ENCODE measurements at regions not wholly inside any gene's neighbourhood (a gene's known extent, or its start where the extent isn't known, plus 50 kb on each side); places are given as distances from the start of the nearest gene placed in this dataset.

GRCh38 chr21:15242906-15243305 lies 178.1 kb upstream of the NRIP1 start:
- no peak for DNase-seq

GRCh38 chr21:15243406-15243805 lies 178.6 kb upstream of the NRIP1 start:
- DNase-seq = no peak

- no peak for DNase-seq
These were observed 182.8 kb upstream of the NRIP1 start for GRCh38 chr21:15247613-15248012.

GRCh38 chr21:15249285-15249993 lies 184.6 kb upstream of the NRIP1 start:
- DNase-seq = no peak

GRCh38 chr21:15250384-15250783 lies 185.6 kb upstream of the NRIP1 start:
- DNase-seq = no peak

GRCh38 chr21:15252431-15252830 lies 187.6 kb upstream of the NRIP1 start:
- no peak for DNase-seq

GRCh38 chr21:15254111-15254510 lies 189.3 kb upstream of the NRIP1 start:
- no peak for DNase-seq

GRCh38 chr21:15255261-15255660 lies 190.5 kb upstream of the NRIP1 start:
- DNase-seq = no peak

GRCh38 chr21:15255763-15256162 lies 191.0 kb upstream of the NRIP1 start:
- no peak for DNase-seq

GRCh38 chr21:15256996-15257395 lies 192.2 kb upstream of the NRIP1 start:
- peak in 1 of 2 experiments; percentile 42 for DNase-seq

GRCh38 chr21:15257646-15258045 lies 192.8 kb upstream of the NRIP1 start:
- no peak for DNase-seq

GRCh38 chr21:15259824-15260223 lies 195.0 kb upstream of the NRIP1 start:
- no peak for DNase-seq

GRCh38 chr21:15260604-15261003 lies 195.8 kb upstream of the NRIP1 start:
- no peak for DNase-seq

GRCh38 chr21:15264084-15264665 lies 199.4 kb upstream of the NRIP1 start:
- no peak for DNase-seq

- DNase-seq = no peak
These were observed 207.4 kb upstream of the NRIP1 start for GRCh38 chr21:15272171-15272570.

GRCh38 chr21:15272591-15272990 lies 207.8 kb upstream of the NRIP1 start:
- no peak for DNase-seq

- DNase-seq = no peak
These were observed 208.4 kb upstream of the NRIP1 start for GRCh38 chr21:15273244-15273643.

- no peak for DNase-seq
These were observed 210.1 kb upstream of the NRIP1 start for GRCh38 chr21:15274701-15275485.

- DNase-seq = peak in 1 of 2 experiments; percentile 58
These were observed 210.9 kb upstream of the NRIP1 start for GRCh38 chr21:15275615-15276235.

GRCh38 chr21:15276243-15276642 lies 211.4 kb upstream of the NRIP1 start:
- DNase-seq = peak; percentile 77 to 88

GRCh38 chr21:15277466-15277865 lies 212.7 kb upstream of the NRIP1 start:
- no peak for DNase-seq

- DNase-seq = no peak
These were observed 213.5 kb upstream of the NRIP1 start for GRCh38 chr21:15278279-15278678.

- DNase-seq = no peak
These were observed 214.1 kb upstream of the NRIP1 start for GRCh38 chr21:15278851-15279250.

GRCh38 chr21:15279482-15279881 lies 214.7 kb upstream of the NRIP1 start:
- DNase-seq = no peak

Measured in NCI-H526 (cell line).